ENCODE measurements at regions not wholly inside any gene's neighbourhood (a gene's known extent, or its start where the extent isn't known, plus 50 kb on each side); places are given as distances from the start of the nearest gene placed in this dataset.

- DNase-seq (ENCODE audit: low read depth in 4 of 4, low spot score in 1 of 4) = no peak
These were observed 510.1 kb upstream of the NBEA start for GRCh38 chr13:34431827-34432581.

- DNase-seq (ENCODE audit: low read depth in 4 of 4, low spot score in 1 of 4) = no peak
These were observed 506.7 kb upstream of the NBEA start for GRCh38 chr13:34435338-34435737.

- DNase-seq (ENCODE audit: low read depth in 4 of 4, low spot score in 1 of 4) = no peak
These were observed 504.2 kb upstream of the NBEA start for GRCh38 chr13:34437873-34438272.

- no peak for DNase-seq (ENCODE audit: low read depth in 4 of 4, low spot score in 1 of 4)
These were observed 489.2 kb upstream of the NBEA start for GRCh38 chr13:34452831-34453230.

GRCh38 chr13:34458756-34459715 lies 483.0 kb upstream of the NBEA start:
- no peak for DNase-seq (ENCODE audit: low read depth in 4 of 4, low spot score in 1 of 4)

GRCh38 chr13:34459856-34460255 lies 482.2 kb upstream of the NBEA start:
- no peak for DNase-seq (ENCODE audit: low read depth in 4 of 4, low spot score in 1 of 4)

GRCh38 chr13:34462843-34463242 lies 479.2 kb upstream of the NBEA start:
- no peak for DNase-seq (ENCODE audit: low read depth in 4 of 4, low spot score in 1 of 4)

- no peak for DNase-seq (ENCODE audit: low read depth in 4 of 4, low spot score in 1 of 4)
These were observed 478.1 kb upstream of the NBEA start for GRCh38 chr13:34464011-34464410.

GRCh38 chr13:34465423-34465922 lies 476.6 kb upstream of the NBEA start:
- DNase-seq (ENCODE audit: low read depth in 4 of 4, low spot score in 1 of 4) = no peak

- no peak for DNase-seq (ENCODE audit: low read depth in 4 of 4, low spot score in 1 of 4)
These were observed 475.8 kb upstream of the NBEA start for GRCh38 chr13:34466301-34466700.

- DNase-seq (ENCODE audit: low read depth in 4 of 4, low spot score in 1 of 4) = no peak
These were observed 474.5 kb upstream of the NBEA start for GRCh38 chr13:34467450-34468083.

- DNase-seq (ENCODE audit: low read depth in 4 of 4, low spot score in 1 of 4) = no peak
These were observed 472.7 kb upstream of the NBEA start for GRCh38 chr13:34469196-34469986.

GRCh38 chr13:34474187-34474868 lies 467.7 kb upstream of the NBEA start:
- no peak for DNase-seq (ENCODE audit: low read depth in 4 of 4, low spot score in 1 of 4)

GRCh38 chr13:34478376-34478775 lies 463.7 kb upstream of the NBEA start:
- no peak for DNase-seq (ENCODE audit: low read depth in 4 of 4, low spot score in 1 of 4)

- no peak for DNase-seq (ENCODE audit: low read depth in 4 of 4, low spot score in 1 of 4)
These were observed 440.1 kb upstream of the NBEA start for GRCh38 chr13:34502011-34502410.

GRCh38 chr13:34502621-34503020 lies 439.4 kb upstream of the NBEA start:
- no peak for DNase-seq (ENCODE audit: low read depth in 4 of 4, low spot score in 1 of 4)

GRCh38 chr13:34506796-34507195 lies 435.3 kb upstream of the NBEA start:
- DNase-seq (ENCODE audit: low read depth in 4 of 4, low spot score in 1 of 4) = no peak

- DNase-seq (ENCODE audit: low read depth in 4 of 4, low spot score in 1 of 4) = no peak
These were observed 434.4 kb upstream of the NBEA start for GRCh38 chr13:34507630-34508029.

GRCh38 chr13:34512817-34513216 lies 429.3 kb upstream of the NBEA start:
- no peak for DNase-seq (ENCODE audit: low read depth in 4 of 4, low spot score in 1 of 4)

- DNase-seq (ENCODE audit: low read depth in 4 of 4, low spot score in 1 of 4) = no peak
These were observed 428.5 kb upstream of the NBEA start for GRCh38 chr13:34513526-34513925.

Data from stimulated activated CD4-positive, alpha-beta T cell treated with anti-CD3 and anti-CD28 coated beads, Interleukin-1b, Interleukin-23, amount 100 ng/mL, for 24 hours (primary cell).